ENCODE measurements at regions not wholly inside any gene's neighbourhood (a gene's known extent, or its start where the extent isn't known, plus 50 kb on each side); places are given as distances from the start of the nearest gene placed in this dataset.

DNA sequence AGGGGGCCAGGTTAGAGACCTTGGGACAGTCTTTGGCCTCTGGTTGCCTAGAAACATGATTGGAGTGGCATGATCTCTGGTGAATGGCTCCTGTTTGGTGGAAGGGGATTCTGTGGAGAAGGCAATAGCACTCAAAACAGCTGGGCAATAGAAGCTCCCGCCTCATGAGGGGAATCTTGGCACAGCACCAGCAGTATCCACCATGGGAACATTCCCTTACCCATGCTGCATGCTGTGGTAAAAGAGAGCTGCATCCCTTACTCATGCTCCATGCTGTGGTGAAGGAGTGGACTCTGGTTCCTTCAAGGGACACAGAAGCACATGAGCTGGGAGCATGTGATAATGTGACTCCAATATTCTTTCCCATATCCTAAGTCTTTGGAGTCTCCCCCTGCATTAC, 160.6 kb downstream of the PJA2 start:
- no peaks in the 10 kb centered on the region for H3K79me1 ChIP-seq (ENCODE audit: low read depth in 1 of 2, low read length in 2 of 2)
- H3K4ac ChIP-seq (ENCODE audit: low read depth, low read length), result no peak overlapping the region
- H2BK20ac ChIP-seq (ENCODE audit: low read depth, low read length), result no peak overlapping the region
- no peak overlapping the region for H4K5ac ChIP-seq (ENCODE audit: low read depth, low read length)
- H3K56ac ChIP-seq (ENCODE audit: extremely low read depth, insufficient read depth, low read length), result no peak overlapping the region
- TF ChIP-seq RCOR1 (IDR thresholded peaks at IDR 0.05; ENCODE audit: insufficient replicate concordance, low read length) (no peak), CTCF (conservative IDR thresholded peaks at IDR 0.05; ENCODE audit: low read depth, low read length) (no peak), NFE2L2 (IDR thresholded peaks at IDR 0.05; ENCODE audit: low read depth, low read length) (no peak), POLR2A (IDR thresholded peaks at IDR 0.05; ENCODE audit: low read depth, low read length) (no peak), SMC3 (IDR thresholded peaks at IDR 0.05; ENCODE audit: low read depth, low read length) (no peak), RAD21 (IDR thresholded peaks at IDR 0.05; ENCODE audit: low read length) (no peak), FOS (IDR thresholded peaks at IDR 0.05; ENCODE audit: low read depth, low read length) (no peak), CEBPB (IDR thresholded peaks at IDR 0.05; ENCODE audit: low read depth, low read length) (no peak), MXI1 (IDR thresholded peaks at IDR 0.05; ENCODE audit: borderline replicate concordance, low read depth, low read length) (no peak), MAZ (IDR thresholded peaks at IDR 0.05; ENCODE audit: borderline replicate concordance, low read depth, low read length) (no peak)
- TF ChIP-seq, protein P1, sequence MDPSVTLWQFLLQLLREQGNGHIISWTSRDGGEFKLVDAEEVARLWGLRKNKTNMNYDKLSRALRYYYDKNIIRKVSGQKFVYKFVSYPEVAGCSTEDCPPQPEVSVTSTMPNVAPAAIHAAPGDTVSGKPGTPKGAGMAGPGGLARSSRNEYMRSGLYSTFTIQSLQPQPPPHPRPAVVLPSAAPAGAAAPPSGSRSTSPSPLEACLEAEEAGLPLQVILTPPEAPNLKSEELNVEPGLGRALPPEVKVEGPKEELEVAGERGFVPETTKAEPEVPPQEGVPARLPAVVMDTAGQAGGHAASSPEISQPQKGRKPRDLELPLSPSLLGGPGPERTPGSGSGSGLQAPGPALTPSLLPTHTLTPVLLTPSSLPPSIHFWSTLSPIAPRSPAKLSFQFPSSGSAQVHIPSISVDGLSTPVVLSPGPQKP (IDR thresholded peaks at IDR 0.05; ENCODE audit: borderline replicate concordance, low read depth, low read length), result no peak
- H2BK5ac ChIP-seq (ENCODE audit: low read depth, low read length, poor library complexity, severe bottlenecking), result no peak overlapping the region
- H2AK9ac ChIP-seq (replicated peaks; ENCODE audit: low read depth, low read length, poor library complexity), result no peak overlapping the region
- no peaks in the 10 kb centered on the region for H4K20me1 ChIP-seq (ENCODE audit: insufficient read depth, low read length)
- H2AFZ ChIP-seq (replicated peaks; ENCODE audit: low read length, poor library complexity), result no peak overlapping the region
- H3K14ac ChIP-seq (replicated peaks; ENCODE audit: low read depth, low read length), result no peak overlapping the region
- H3K9me1 ChIP-seq (ENCODE audit: insufficient read depth, low read length), result no peaks in the 10 kb centered on the region
- H4K91ac ChIP-seq (ENCODE audit: insufficient read depth, low read depth, low read length), result no peak overlapping the region
- no TSS peak for BruUV-seq (replicated peaks)
- DNase-seq, result no peak
- dilution Hi-C loops (cut with HindIII; ENCODE audit: low sequenced_read_pairs, unreplicated experiment) (no loop called here), in situ Hi-C loops (cut with MboI; ENCODE audit: low sequenced_read_pairs) (no loop called here), intact Hi-C loops (cut with micrococcal nuclease) (no loop called here)
- no peak overlapping the region for H3K27ac ChIP-seq (ENCODE audit: insufficient read depth, low read length)
- no peaks in the 10 kb centered on the region; the same call in 1 of the 2 replicates for H3K27me3 ChIP-seq (ENCODE audit: control insufficient read depth, insufficient read depth, low read length)
- H3K9me3 ChIP-seq (ENCODE audit: control insufficient read depth, insufficient read depth, low read length), result peaks cover 3% of the 10 kb centered on the region; the same call in 1 of the 2 replicates
- ChIA-PET POLR2A (ENCODE audit: unreplicated experiment) (no interaction called here), CTCF (no interaction called here)
- no peak overlapping the region for H2BK120ac ChIP-seq (ENCODE audit: low read depth, low read length)
- H3K9ac ChIP-seq (ENCODE audit: low read depth, low read length), result no peak overlapping the region
- no peak overlapping the region for H3K4me2 ChIP-seq (ENCODE audit: low read depth, low read length)
- no peak overlapping the region for H4K8ac ChIP-seq (ENCODE audit: low read depth in 2 of 2, low read length in 2 of 2)
- no peak overlapping the region for H2BK15ac ChIP-seq (ENCODE audit: low read depth, low read length)
- no CpG with 5 or more reads among the region's 1 CpG for WGBS, 2 experiments (ENCODE audit: extremely low coverage in 2 of 2, insufficient read length in 1 of 2)
- ATAC-seq (ENCODE audit: low read depth), result no peak
- no peaks in the 10 kb centered on the region for H3K36me3 ChIP-seq (ENCODE audit: control insufficient read depth, insufficient read depth, low read length)
- no peak overlapping the region for H2AK5ac ChIP-seq (ENCODE audit: low read depth, low read length)
- H3K23ac ChIP-seq (ENCODE audit: low read depth, low read length), result no peak overlapping the region
- no peak overlapping the region for H3K4me3 ChIP-seq (ENCODE audit: insufficient read depth, low read depth, low read length)
- no peak overlapping the region for H3K18ac ChIP-seq (ENCODE audit: low read depth, low read length)
- no peaks in the 10 kb centered on the region for H3K4me1 ChIP-seq (ENCODE audit: control insufficient read depth, insufficient read depth, low read length)

Data from IMR-90 (cell line).